ENCODE measurements at regions not wholly inside any gene's neighbourhood (a gene's known extent, or its start where the extent isn't known, plus 50 kb on each side); places are given as distances from the start of the nearest gene placed in this dataset.

DNA sequence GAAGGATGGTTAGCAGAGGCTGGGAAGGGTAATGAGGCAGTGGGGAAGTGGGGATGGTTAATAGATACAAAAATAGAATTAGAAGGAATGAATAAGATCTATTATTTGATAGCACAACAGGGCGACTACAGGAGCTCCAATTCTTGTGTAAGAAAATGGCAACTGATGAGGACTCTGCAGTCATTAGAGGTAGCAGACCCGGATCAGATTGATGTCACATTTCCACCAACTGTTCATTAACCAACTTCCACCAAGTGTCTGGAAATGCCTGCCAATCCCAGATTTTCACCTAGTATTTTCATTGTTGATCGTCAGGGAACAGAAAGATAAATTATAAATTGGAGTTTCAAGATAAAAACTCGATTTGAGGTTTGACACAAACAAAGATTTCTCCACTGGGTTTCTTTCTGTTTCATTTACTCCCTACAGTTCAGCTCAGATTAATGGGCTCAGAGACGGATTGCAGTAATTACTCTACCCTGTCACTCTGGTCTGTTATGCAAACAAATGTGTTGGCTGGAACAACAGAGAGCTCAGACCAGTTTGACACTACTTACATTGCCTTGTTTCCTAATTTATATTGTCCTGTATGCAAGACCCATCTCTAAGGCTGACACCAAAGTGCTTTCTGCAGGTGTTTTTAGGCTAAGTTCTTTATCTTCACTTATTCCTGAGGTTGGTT, 909.2 kb upstream of the PRKX start:
- TF ChIP-seq POLR2AphosphoS5 (IDR thresholded peaks at IDR 0.05; ENCODE audit: low read depth, low read length) = no peak
- TF ChIP-seq TAF1 (IDR thresholded peaks at IDR 0.05; ENCODE audit: borderline replicate concordance, insufficient read depth, low read length) = no peak
- TF ChIP-seq, protein P1, sequence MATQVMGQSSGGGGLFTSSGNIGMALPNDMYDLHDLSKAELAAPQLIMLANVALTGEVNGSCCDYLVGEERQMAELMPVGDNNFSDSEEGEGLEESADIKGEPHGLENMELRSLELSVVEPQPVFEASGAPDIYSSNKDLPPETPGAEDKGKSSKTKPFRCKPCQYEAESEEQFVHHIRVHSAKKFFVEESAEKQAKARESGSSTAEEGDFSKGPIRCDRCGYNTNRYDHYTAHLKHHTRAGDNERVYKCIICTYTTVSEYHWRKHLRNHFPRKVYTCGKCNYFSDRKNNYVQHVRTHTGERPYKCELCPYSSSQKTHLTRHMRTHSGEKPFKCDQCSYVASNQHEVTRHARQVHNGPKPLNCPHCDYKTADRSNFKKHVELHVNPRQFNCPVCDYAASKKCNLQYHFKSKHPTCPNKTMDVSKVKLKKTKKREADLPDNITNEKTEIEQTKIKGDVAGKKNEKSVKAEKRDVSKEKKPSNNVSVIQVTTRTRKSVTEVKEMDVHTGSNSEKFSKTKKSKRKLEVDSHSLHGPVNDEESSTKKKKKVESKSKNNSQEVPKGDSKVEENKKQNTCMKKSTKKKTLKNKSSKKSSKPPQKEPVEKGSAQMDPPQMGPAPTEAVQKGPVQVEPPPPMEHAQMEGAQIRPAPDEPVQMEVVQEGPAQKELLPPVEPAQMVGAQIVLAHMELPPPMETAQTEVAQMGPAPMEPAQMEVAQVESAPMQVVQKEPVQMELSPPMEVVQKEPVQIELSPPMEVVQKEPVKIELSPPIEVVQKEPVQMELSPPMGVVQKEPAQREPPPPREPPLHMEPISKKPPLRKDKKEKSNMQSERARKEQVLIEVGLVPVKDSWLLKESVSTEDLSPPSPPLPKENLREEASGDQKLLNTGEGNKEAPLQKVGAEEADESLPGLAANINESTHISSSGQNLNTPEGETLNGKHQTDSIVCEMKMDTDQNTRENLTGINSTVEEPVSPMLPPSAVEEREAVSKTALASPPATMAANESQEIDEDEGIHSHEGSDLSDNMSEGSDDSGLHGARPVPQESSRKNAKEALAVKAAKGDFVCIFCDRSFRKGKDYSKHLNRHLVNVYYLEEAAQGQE (IDR thresholded peaks at IDR 0.05; ENCODE audit: insufficient read depth in 1 of 2, low read depth in 2 of 2, low read length in 2 of 2) = no peak
- TF ChIP-seq SIN3A (IDR thresholded peaks at IDR 0.05; ENCODE audit: borderline replicate concordance, insufficient read depth, low read length) = no peak
- TF ChIP-seq FOXP2 (optimal IDR thresholded peaks at IDR 0.05; ENCODE audit: borderline replicate concordance, extremely low read depth, extremely low read length, insufficient read depth) = no peak

DNA sequence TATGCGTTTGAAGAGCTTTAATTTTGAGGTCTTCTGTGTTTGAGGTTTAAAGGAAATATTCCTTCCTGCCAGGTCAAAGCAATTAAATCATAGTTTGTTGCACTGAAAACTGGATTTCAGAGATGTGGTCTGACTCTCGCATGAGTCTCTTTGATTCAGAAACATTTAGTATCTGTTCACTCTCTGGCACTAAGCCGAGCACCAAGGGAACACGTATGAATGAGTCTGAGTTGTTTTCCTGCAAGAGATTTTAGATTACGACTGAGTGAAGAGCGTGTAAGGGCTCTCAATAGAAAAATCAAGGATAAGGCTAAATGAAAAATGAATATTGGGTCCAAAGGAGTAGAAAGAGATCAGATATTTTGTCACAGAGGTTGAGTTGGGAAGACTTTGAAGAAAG, 875.4 kb upstream of the PRKX start:
- TF ChIP-seq POLR2AphosphoS5 (IDR thresholded peaks at IDR 0.05; ENCODE audit: low read depth, low read length) (no peak), TAF1 (IDR thresholded peaks at IDR 0.05; ENCODE audit: borderline replicate concordance, insufficient read depth, low read length) (no peak), FOXP2 (optimal IDR thresholded peaks at IDR 0.05; ENCODE audit: borderline replicate concordance, extremely low read depth, extremely low read length, insufficient read depth) (no peak), SIN3A (IDR thresholded peaks at IDR 0.05; ENCODE audit: borderline replicate concordance, insufficient read depth, low read length) (no peak)

DNA sequence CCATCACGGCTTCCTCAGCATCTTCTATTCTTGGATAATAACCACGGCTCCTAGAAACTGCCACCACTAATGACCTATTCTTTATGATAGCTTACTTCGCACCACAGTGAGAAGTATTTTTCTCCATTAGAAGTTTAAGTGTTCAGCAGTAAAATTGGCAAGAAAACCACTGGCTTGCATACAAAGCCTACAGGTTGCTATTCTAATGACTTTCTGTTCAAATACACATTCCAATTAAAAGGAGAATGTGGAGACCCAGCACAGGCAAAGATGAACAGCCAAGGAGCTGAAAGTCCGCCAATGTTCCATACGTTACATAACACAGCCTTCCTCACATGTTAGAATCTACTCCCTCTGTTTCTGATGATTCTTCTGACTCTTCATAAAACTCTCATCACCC, 875.0 kb upstream of the PRKX start:
- TF ChIP-seq SIN3A (IDR thresholded peaks at IDR 0.05; ENCODE audit: borderline replicate concordance, insufficient read depth, low read length) (no peak), POLR2AphosphoS5 (IDR thresholded peaks at IDR 0.05; ENCODE audit: low read depth, low read length) (no peak), TAF1 (IDR thresholded peaks at IDR 0.05; ENCODE audit: borderline replicate concordance, insufficient read depth, low read length) (no peak), FOXP2 (optimal IDR thresholded peaks at IDR 0.05; ENCODE audit: borderline replicate concordance, extremely low read depth, extremely low read length, insufficient read depth) (no peak)
- TF ChIP-seq, protein P1 (IDR thresholded peaks at IDR 0.05; ENCODE audit: insufficient read depth in 1 of 2, low read depth in 2 of 2, low read length in 2 of 2) = no peak

DNA sequence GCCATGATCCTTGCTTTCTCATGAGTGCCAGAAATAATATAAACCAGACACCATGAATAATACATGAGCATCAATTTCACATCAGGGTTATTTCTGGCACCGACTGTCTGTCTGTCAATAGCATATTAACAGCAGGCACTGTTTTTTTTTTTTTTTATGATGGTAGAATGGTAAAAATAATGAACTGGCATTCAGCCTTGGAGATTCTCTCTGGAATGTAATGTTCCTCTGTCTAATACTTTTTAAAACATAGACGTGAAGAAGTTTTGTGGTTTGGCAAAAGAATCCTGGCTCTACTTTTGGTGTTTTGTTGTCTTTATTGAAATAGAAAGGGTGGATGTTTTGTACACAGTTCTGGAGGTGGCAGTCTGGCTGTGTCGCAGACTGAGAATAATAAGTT, 874.6 kb upstream of the PRKX start:
- TF ChIP-seq POLR2AphosphoS5 (IDR thresholded peaks at IDR 0.05; ENCODE audit: low read depth, low read length) = no peak
- TF ChIP-seq, protein P1 (IDR thresholded peaks at IDR 0.05; ENCODE audit: insufficient read depth in 1 of 2, low read depth in 2 of 2, low read length in 2 of 2) = no peak
- TF ChIP-seq FOXP2 (optimal IDR thresholded peaks at IDR 0.05; ENCODE audit: borderline replicate concordance, extremely low read depth, extremely low read length, insufficient read depth) = no peak
- no peak for TF ChIP-seq SIN3A (IDR thresholded peaks at IDR 0.05; ENCODE audit: borderline replicate concordance, insufficient read depth, low read length)
- TF ChIP-seq TAF1 (IDR thresholded peaks at IDR 0.05; ENCODE audit: borderline replicate concordance, insufficient read depth, low read length) = no peak

DNA sequence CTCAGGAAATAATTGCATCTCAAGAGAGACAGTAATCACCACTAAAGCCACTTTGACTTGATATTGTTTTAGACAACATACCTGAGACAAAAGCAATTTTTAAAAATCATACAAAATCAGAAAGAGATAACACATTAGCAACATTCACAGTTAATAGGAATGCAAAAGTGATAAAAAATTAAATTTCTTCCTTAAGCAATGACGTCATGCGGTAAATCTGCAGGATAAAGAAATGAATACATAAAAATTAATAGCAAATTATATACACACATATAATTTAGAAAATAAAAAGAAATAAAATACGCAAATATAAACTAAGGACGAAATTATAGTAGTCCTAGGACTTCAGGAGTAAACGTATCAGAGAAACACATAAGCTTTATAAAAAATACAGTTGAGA, 866.5 kb upstream of the PRKX start:
- no peak for TF ChIP-seq SIN3A (IDR thresholded peaks at IDR 0.05; ENCODE audit: borderline replicate concordance, insufficient read depth, low read length)
- no peak for TF ChIP-seq POLR2AphosphoS5 (IDR thresholded peaks at IDR 0.05; ENCODE audit: low read depth, low read length)
- TF ChIP-seq, protein P1 (IDR thresholded peaks at IDR 0.05; ENCODE audit: insufficient read depth in 1 of 2, low read depth in 2 of 2, low read length in 2 of 2) = no peak
- TF ChIP-seq FOXP2 (optimal IDR thresholded peaks at IDR 0.05; ENCODE audit: borderline replicate concordance, extremely low read depth, extremely low read length, insufficient read depth) = no peak
- TF ChIP-seq TAF1 (IDR thresholded peaks at IDR 0.05; ENCODE audit: borderline replicate concordance, insufficient read depth, low read length) = no peak

Data from PFSK-1 (cell line).